Aorta (tissue), 5 donors: ENCODE measurements at regions not wholly inside any gene's neighbourhood (a gene's known extent, or its start where the extent isn't known, plus 50 kb on each side); places are given as distances from the start of the nearest gene placed in this dataset.
A peak's percentile ranks its signal among the peaks of the same experiment; 100 is the strongest.

ENCODE experiments used
- ATAC-seq: fragments of 200-7000 bp; cut with Tn5 transposase; one replicate; pipeline ENCODE4 v1.9.1; 2022; ENCODE audit warnings: moderate library complexity; ENCODE audit not compliant: low FRiP score
- DNase-seq, 2 donors: peaks; one replicate each; pipeline ENCODE4 v3.0.0-alpha.2; 2020
- H3K27ac ChIP-seq, 2 donors: one replicate each; pipeline ENCODE4 v1.5.1; 2013; ENCODE audit warnings: low read length in 2 of 2, mild to moderate bottlenecking in 2 of 2, moderate library complexity in 2 of 2, control low read depth in 1 of 2, inconsistent platforms in 1 of 2, low read depth in 1 of 2
- H3K27me3 ChIP-seq, 2 donors: one replicate each; pipeline ENCODE4 v1.6.1; 2013; ENCODE audit warnings: control low read depth in 1 of 2, low read length in 1 of 2, mild to moderate bottlenecking in 1 of 2, moderate library complexity in 1 of 2; ENCODE audit not compliant: insufficient read depth in 2 of 2, control insufficient read depth in 1 of 2
- H3K36me3 ChIP-seq, 2 donors: one replicate each; pipeline ENCODE4 v1.6.1; 2013; ENCODE audit warnings: control low read depth in 1 of 2, low read length in 1 of 2, mild to moderate bottlenecking in 1 of 2; ENCODE audit not compliant: insufficient read depth in 2 of 2, control insufficient read depth in 1 of 2
- H3K4me1 ChIP-seq, 2 donors: one replicate each; pipeline ENCODE4 v1.6.1; 2013; ENCODE audit warnings: low read length in 2 of 2, control low read depth in 1 of 2, mild to moderate bottlenecking in 1 of 2, moderate library complexity in 1 of 2; ENCODE audit not compliant: insufficient read depth in 2 of 2, control insufficient read depth in 1 of 2
- H3K4me3 ChIP-seq, 2 donors: one replicate each; pipeline ENCODE4 v1.5.1; 2013; ENCODE audit warnings: low read length in 2 of 2, control low read depth in 1 of 2, mild to moderate bottlenecking in 1 of 2
- H3K9me3 ChIP-seq: one replicate; pipeline ENCODE4 v1.6.1; 2013; ENCODE audit warnings: mild to moderate bottlenecking, low read length; ENCODE audit not compliant: control insufficient read depth
- WGBS, 2 donors: extraction: QIAGEN DNeasy Blood & Tissue Kit; methylation state at CpG; one replicate each; pipeline ENCODE4 v1.1.7; 2013; 5-methylcytosine and 5-hydroxymethylcytosine counted together
- intact Hi-C, 2 donors: fragments of 100-400 bp; cut with DNase I; formaldehyde crosslinking; loops; one replicate each; pipeline versions ENCODE4 v1.14.2 to v1.15.0; 2022
- donor health status: healthy with polysubstance abuse.
- donor health status: Bipolar disorder and iron deficiency.
- donor health status: DM: no; HTN: no; CAD: no.
- donor health status: DM: no; HTN: no; CAD: no.
- donor health status: DM: yes; HTN: yes; CAD: no.

- intact Hi-C loops = no loop called here
- H3K4me3 ChIP-seq = no peak overlapping the region
- H3K27me3 ChIP-seq = no peaks in the 10 kb centered on the region
- H3K27ac ChIP-seq = no peak overlapping the region
- no peak for DNase-seq
- no peak for ATAC-seq
- 78 to 79% methylated on average over 6 of the region's 6 CpGs for WGBS, 2 donors
- H3K36me3 ChIP-seq = no peaks in the 10 kb centered on the region
- no peaks in the 10 kb centered on the region for H3K4me1 ChIP-seq
- H3K9me3 ChIP-seq = no peaks in the 10 kb centered on the region
Observed at GRCh38 chr2:120972286-120972685, 236.6 kb downstream of the GLI2 start.

- H3K4me3 ChIP-seq = no peak overlapping the region
- WGBS, 2 donors = 92 to 93% methylated on average over 17 of the region's 17 CpGs
- H3K36me3 ChIP-seq = no peaks in the 10 kb centered on the region
- H3K27me3 ChIP-seq = no peaks in the 10 kb centered on the region
- H3K4me1 ChIP-seq = no peaks in the 10 kb centered on the region
- ATAC-seq (no peak), DNase-seq (no peak)
- H3K9me3 ChIP-seq = no peaks in the 10 kb centered on the region
- intact Hi-C loops = no loop called here
- no peak overlapping the region for H3K27ac ChIP-seq
Observed at GRCh38 chr2:120973196-120973595, 237.5 kb downstream of the GLI2 start.

GRCh38 chr2:120974950-120975349, 239.3 kb downstream of the GLI2 start:
- intact Hi-C loops = no loop called here
- H3K4me1 ChIP-seq = no peaks in the 10 kb centered on the region
- no peaks in the 10 kb centered on the region for H3K36me3 ChIP-seq
- H3K9me3 ChIP-seq = no peaks in the 10 kb centered on the region
- H3K27ac ChIP-seq = no peak overlapping the region
- 96 to 98% methylated on average over 4 of the region's 4 CpGs for whole genome bisulfite sequencing, 2 donors
- peak; percentile 9 to 44 for DNase-seq
- H3K4me3 ChIP-seq = no peak overlapping the region
- H3K27me3 ChIP-seq = no peaks in the 10 kb centered on the region
- ATAC-seq = no peak

- DNase-seq (peak; percentile 17 to 38), ATAC-seq (no peak)
- H3K27ac ChIP-seq = no peak overlapping the region
- H3K4me3 ChIP-seq = no peak overlapping the region
- intact Hi-C loops = no loop called here
- H3K4me1 ChIP-seq = no peaks in the 10 kb centered on the region
- WGBS, 2 donors = 93 to 94% methylated on average over 12 of the region's 12 CpGs
- H3K36me3 ChIP-seq = no peaks in the 10 kb centered on the region
- no peaks in the 10 kb centered on the region for H3K27me3 ChIP-seq
- no peaks in the 10 kb centered on the region for H3K9me3 ChIP-seq
Observed at GRCh38 chr2:120976501-120977307, 241.0 kb downstream of the GLI2 start.

GRCh38 chr2:120977582-120978358, 242.1 kb downstream of the GLI2 start:
- peak; percentile 27 to 59 for DNase-seq
- H3K27ac ChIP-seq = no peak overlapping the region
- peaks cover 0 to 2% of the 10 kb centered on the region in 2 donors for H3K36me3 ChIP-seq
- H3K4me1 ChIP-seq = no peaks in the 10 kb centered on the region
- no peaks in the 10 kb centered on the region for H3K9me3 ChIP-seq
- WGBS, 2 donors = 93 to 94% methylated on average over 25 of the region's 25 CpGs
- H3K27me3 ChIP-seq = no peaks in the 10 kb centered on the region
- intact Hi-C loops = no loop called here
- no peak for ATAC-seq
- no peak overlapping the region for H3K4me3 ChIP-seq

GRCh38 chr2:120978359-120979050, 242.8 kb downstream of the GLI2 start:
- Histone ChIP-seq H3K9me3 (no peaks in the 10 kb centered on the region), H3K4me3 (no peak overlapping the region), H3K4me1 (no peaks in the 10 kb centered on the region), H3K27ac (no peak overlapping the region), H3K36me3 (peaks cover 0 to 2% of the 10 kb centered on the region in 2 donors), H3K27me3 (no peaks in the 10 kb centered on the region)
- intact Hi-C loops = no loop called here
- ATAC-seq = peak; percentile 43
- 92 to 93% methylated on average over 20 of the region's 20 CpGs for WGBS, 2 donors
- peak; percentile 27 to 58 for DNase-seq

GRCh38 chr2:120979398-120979797, 243.7 kb downstream of the GLI2 start:
- intact Hi-C loops = no loop called here
- DNase-seq = no peak
- 33 to 38% methylated on average over 2 of the region's 2 CpGs for WGBS, 2 donors
- H3K9me3 ChIP-seq = no peaks in the 10 kb centered on the region
- H3K36me3 ChIP-seq = peaks cover 0 to 2% of the 10 kb centered on the region in 2 donors
- H3K27ac ChIP-seq = no peak overlapping the region
- no peaks in the 10 kb centered on the region for H3K4me1 ChIP-seq
- ATAC-seq = no peak
- no peaks in the 10 kb centered on the region for H3K27me3 ChIP-seq
- H3K4me3 ChIP-seq = no peak overlapping the region

GRCh38 chr2:120979921-120980320, 244.3 kb downstream of the GLI2 start:
- Histone ChIP-seq H3K36me3 (peaks cover 0 to 2% of the 10 kb centered on the region in 2 donors), H3K4me1 (no peaks in the 10 kb centered on the region), H3K4me3 (no peak overlapping the region), H3K27me3 (no peaks in the 10 kb centered on the region), H3K9me3 (no peaks in the 10 kb centered on the region), H3K27ac (no peak overlapping the region)
- intact Hi-C loops = no loop called here
- DNase-seq = no peak
- 96% methylated on average over 8 of the region's 8 CpGs for WGBS, 2 donors
- ATAC-seq = no peak
